Putamen (tissue), 1 donor: ENCODE measurements at regions not wholly inside any gene's neighbourhood (a gene's known extent, or its start where the extent isn't known, plus 50 kb on each side); places are given as distances from the start of the nearest gene placed in this dataset.
"Not testable (repeated sequence)": the region's sequence is repeated elsewhere in the genome, so short reads cannot be mapped to it uniquely, and the experiment has no call there.

Experiments
- DNase-seq: peaks from one replicate; pipeline ENCODE4 v3.0.0-alpha.2; 2016; ENCODE audit warnings: low spot score

DNA sequence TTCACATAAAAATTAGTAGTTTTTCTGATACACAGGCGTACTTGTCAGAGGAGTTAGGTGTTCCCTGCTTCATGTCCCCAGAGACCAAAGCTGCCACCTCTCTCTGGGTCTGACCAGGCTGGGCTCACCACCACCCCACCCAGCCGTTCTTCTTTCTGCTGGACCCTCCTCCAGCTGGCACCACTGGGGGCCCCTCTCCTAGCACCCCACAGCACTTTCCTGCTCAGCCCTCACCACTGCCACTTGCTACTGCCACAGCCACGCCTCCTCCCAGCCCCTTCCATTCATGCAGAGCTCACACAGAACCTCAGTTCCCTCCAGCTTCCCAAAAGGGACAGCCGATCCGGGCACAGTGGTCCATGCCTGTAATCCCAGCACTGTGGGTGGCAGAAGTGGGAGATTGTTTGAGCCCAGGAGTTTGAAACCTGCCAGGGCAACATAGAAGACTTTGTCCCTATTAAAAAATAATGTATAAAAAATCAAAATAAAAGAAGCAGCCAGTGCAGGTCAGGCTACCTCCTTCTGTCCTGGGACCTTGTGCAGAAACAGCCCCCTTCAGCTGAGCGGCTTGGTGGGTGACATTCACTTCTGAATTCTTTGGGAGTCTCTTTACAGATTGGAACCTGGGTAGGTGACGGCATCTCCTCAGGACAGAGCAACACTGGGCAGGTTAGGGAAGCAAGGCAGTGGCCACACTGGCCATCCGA lies 208.3 kb downstream of the TOMM20 start:
- no peak for DNase-seq

DNA sequence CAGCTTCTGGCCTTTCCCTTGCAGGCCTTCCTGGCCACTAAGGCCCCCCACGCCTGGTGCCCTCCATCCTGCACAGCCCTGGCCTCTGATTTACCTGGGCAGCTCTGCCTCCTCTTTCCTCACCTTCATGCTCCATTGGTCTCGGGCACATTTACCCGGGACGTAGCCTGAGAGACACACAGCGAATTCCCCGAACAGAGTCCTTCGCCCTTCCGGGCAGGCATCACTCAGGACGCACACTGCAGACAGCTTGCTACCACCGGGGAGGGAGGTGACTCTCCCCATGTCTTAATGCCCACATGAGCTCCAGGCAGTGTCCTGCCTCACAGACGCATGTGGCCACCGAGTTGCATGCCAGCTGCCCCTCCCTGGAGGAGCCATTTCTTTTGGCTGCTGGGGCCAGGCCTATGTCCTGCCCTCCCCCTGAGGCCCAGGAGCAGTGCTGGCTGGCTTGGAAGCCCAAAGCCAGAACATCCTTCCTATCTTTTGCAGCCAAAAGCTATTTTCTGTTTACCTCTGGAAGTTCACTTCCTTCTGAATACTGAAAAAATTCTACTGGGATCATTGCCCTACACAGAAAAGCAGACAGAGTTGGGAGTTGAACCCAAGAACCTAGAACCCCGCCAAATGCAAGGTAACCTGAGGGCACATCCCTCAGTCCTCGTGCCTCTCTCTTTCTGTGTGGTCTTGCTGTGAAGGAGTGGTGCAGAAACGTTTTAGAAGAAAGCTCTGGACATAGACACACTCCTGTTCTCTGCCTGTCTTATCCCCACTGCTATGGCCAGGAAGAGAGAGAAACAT lies 209.5 kb downstream of the TOMM20 start:
- no peak for DNase-seq

DNA sequence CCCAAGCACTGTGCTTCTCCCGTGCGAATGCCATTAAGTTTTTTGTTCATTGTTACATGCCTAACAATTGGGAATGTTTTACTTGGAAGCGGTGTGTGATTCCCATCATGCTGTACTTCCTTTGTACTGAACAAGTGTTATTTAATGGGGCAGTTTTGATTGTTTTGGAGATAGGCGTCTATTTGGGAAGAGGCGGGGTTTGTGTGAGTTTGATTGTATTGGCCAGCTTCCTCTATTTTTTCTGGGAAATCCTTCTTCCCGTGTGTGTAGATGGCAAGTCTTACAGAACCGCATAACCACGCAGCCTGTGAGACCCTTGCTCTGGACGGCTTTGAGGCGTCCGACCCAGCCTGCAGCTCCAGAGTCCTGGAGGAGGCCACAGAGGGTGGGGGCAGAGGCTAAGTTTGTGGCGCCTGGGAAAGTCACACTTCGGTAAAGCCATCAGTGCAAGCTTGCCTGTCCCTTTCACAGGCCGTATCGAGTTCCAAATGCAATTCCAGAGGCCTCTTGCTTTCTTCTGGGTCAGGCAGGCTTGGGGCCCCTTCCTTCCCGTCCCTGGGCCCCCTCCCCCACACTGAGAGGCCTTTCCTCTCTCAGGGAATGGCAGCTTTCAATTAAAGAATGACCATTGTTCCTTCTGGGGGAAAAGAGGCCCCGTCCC lies 210.3 kb downstream of the TOMM20 start:
- no peak for DNase-seq

DNA sequence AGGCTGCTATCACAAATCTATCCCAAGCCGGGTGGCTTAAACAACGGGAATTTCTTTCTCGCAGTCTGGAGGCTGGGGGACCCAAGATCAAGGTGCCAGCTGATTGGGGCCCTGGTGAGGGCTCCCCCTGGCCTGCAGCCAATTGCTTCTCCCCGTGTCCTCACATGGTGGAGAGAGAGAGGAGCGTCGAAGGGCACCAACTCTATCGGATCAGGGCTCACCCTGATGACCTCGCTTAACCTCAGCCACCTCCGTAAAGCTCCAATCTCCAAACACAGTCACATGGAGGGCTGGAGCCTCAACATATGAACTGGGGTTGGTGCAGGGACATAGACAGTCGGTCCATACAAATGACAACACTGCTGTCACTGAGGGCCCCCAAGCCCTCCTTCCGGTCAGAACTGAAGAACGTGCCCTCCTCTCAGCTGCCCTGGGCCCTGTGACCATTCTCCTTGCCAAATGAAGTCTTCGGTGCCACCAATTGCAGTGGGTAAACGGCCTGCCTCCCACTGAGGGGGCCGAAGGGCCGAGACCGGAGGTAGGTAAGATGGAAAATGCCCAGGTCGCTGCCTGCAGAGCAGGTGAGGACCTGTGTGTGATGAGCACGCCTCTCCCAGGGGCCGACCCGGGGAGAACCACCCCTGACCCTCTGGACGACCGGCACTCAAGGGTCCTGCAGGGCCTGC lies 211.0 kb downstream of the TOMM20 start:
- no peak for DNase-seq

DNA sequence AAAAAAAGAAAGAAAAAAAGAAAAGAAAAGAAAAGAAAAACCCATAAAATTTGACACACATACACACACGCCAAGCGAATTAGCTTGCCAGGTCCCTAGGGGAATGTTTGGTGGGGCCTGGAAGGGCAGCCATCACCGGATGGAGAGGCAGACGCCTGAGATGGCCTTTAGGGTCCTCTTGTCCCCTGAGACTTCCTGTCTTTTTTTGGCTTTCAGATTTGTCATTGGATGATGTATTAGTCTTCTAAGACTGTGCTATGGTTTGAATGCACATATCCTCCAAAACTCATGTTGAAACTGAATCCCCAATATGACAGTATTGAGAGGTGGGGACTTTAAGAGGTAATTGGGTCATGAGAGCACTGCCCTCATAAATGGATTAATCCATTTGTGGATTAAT lies 211.8 kb downstream of the TOMM20 start:
- no peak for DNase-seq

DNA sequence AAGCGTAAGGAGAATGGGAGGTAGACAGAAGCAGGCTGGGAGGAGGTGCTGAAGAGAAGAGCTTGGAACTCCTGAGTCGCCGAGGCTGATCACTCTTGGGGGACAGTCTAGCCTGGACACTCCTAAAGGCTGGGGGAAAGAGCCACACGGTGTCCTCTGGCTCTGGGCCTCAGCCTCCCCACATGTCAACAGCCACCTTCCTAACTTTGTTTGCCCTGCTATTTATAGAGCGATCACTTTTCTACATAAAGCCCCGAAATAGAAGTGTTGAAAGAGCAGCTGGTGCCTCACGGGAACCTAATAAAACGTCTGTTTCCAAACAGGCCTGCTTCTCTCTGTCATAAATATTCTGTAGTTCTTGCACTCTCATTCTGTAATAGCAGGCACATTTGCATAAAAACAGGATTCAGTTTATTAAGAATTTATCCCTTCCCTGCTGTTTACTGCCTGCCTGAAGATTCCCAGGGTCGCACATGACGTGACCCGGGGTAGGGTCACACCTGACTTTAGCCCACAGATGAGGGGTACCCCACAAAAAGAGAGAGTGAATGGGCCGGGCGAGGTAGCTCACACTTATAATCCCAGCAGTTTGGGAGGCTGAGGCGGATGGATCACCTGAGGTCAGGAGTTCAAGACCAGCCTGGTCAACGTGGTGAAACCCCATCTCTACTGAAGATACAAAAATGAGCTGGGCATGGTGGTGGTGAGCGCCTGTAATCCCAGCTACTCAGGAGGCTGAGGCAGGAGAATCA lies 212.5 kb downstream of the TOMM20 start:
- DNase-seq, result no peak

DNA sequence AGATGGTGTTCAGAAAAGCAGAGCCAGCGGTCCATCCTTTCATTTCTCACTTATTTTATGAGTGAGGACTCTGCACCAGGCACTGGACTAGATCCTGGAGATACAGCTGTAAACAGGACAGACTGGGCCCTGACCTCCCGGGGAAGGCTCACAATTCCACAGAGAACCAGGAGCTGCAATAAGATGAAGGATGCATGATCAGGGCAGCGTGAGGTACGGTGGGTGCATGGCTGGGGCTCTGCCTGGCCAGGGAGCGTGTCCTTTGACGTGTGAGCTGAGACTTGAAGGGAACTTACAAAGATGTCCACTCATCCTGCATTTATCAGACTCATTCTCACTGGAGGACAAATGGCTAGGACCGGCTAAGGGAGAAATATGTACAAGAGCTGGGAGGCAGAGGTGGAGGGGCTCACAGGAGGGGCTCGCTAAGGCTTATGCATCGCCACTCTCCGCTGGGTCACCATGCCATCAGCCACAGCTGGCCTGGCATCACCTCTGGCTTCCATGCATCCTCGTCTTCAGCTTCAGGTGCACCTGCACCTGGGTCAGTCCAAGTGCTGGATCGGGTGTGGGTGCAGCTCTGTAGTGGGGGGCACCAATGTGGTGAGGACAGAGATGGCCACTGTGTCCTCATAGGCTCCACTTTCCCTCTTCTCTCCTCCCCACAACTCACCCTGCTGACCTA lies 213.9 kb downstream of the TOMM20 start:
- DNase-seq, result no peak

DNA sequence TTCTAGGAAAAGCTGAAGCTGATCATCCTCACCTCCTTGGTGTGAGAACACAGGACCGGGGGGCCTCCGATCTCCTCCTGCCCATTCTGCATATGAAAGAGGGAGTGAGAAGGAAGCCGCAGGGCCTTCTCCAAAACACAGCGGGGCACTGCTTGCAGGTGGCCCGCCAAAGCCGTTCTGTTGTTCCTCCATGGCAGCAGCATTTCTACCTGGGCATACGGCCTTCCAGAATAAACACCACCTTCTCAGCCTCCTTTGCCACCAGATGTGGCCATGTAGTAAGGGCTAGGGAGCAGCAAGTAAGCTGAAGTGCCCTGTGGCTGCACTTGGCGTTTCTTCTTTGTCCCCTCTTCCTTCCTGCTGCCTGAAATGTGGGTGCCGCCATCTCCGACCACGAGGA lies 214.9 kb downstream of the TOMM20 start:
- no peak for DNase-seq

DNA sequence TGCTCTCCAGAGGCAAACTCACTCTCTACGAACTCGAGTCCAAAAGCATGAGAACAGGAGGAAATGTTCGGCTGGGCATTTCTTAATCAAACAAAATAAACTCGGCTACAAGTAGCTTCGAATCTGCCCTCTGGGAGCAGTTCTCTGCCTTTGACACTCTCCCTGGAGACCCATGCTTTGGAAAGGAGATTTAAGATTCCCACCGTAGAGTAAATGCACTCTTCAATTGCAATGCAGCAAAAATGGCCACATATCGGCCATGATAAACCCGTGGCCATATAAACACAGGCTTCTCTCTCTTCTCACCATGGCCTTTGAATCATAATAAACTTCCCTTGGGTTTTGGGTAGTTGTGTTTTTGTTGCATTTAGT lies 215.4 kb downstream of the TOMM20 start:
- no peak for DNase-seq

DNA sequence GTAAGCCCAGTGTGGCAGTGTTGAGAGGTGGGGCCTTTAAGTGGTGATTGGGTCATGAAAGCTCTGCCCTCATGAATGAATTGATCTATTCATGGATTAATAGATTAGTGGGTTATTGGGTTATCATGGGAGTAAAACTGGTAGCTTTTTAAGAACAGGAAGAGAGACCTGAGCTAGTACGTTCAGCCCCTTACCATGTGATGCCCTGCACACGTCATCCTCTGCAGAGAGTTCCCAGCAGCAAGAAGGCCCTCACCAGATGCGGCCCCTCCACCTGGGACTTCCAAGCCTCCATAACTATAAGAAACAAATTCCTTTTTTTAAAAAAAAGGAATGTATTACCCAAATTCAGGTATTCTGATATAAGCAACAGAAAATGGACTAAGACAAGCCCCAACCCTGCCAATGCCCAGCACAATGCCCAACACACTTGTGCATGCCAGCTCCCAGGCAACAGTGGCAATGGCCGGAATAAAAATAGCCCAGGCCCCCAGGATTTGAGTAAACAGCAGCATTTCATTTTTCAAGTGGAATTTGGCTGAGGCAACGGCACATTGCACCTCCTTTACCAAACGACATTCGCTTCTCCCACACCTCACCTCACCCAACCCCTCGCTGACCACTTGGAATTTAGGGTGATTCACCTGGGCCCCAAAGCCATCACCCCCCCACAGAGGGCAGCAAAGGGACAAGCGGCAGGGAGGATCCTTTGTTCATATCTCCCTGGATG lies 215.9 kb downstream of the TOMM20 start:
- no peak for DNase-seq

DNA sequence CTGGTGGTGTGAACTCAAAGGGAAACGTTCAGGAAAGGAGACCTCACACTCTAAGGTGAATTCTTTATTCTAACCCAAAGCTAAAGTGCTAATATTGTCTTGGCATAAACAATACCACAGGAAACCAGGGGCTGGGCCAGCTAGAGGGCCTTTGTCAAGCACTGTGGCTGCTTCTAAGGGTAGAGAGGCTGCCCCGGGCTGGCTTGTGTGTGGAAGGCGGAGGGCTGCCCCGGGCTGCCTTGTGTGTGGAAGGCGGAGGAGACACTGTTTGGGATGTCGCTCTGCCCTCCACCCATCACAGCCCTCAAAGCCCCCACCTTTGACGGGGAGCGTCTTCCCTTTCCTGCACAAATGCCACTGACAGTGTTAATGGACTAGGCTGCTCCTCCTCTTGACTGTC lies 216.8 kb downstream of the TOMM20 start:
- DNase-seq, result no peak

DNA sequence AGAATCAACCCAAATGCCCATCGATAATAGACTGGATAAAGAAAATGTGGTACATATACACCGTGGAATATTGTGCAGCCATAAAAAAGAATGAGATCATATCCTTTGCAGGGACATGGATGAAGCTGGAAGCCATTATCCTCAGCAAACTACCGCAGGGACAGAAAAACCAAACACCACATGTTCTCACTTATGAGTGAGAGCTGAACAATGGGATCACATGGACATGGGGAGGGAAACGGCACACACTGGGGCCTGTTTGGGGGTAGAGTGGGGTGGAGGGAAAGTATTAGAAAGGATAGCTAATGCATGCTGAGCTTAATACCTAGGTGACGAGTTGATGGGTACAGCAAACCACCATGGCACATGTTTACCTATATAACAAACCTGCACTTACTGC lies 217.5 kb downstream of the TOMM20 start:
- not testable (repeated sequence) for DNase-seq

DNA sequence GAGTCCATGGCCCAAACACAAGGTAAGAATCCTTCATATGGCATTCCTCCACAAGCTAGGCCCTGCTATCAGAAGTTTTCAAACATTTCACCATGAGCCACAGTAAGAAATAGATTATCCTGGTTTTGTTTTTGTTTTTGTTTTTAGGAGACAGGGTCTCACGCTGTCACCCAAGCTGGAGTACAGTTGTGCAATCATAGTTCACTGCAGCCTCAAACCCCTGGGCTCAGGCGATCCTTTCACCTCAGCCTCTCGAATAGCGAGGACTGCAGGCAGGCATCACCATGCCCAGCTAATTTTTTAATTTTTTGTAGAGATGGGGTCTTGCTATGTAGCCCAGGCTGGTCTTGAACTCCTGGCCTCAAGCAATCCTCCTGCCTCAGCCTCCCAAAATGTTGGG lies 218.8 kb downstream of the TOMM20 start:
- DNase-seq, result no peak

DNA sequence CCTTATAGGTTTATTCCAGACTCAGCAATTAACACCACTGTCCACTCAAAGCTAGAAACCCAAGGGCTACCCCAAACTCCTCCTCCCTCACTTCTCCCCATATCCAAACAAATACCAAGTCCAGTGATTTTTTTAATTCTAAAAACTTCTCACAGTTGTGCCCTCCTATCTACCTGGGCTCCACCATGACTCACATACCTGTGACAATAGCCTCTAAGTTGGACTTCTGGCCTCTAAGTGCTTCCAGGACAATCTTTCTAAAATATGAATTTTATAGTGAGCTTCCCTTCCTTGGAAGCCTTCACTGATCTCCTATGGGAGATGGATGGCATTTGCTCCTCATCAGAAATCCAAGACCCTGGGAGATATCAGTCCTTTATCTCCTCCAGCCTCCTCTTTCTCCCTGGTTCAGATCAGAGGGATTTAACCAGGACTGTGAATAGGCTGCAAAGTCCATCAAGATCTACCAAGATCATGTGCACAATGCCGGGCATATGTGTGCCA lies 219.3 kb downstream of the TOMM20 start:
- DNase-seq, result no peak

DNA sequence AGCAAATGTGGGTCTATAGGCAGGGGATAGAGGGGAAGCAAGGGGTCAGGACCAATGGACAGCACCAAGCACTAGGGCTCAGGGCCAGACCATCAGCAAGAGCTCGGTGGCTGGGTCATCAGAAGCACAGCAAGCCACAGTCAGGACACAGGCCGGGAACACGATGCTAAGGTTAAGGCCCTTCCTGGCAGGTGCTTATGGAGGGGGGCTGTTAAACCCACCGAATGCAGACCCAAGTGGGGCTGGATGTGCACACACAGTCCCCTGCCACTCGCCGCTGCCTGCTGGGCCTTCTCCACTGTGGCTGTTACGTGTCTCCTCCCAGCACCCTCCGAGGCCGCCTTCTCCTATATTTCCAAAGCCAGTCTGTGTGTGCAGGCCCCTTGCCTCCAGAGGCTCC lies 220.1 kb downstream of the TOMM20 start:
- no peak for DNase-seq

DNA sequence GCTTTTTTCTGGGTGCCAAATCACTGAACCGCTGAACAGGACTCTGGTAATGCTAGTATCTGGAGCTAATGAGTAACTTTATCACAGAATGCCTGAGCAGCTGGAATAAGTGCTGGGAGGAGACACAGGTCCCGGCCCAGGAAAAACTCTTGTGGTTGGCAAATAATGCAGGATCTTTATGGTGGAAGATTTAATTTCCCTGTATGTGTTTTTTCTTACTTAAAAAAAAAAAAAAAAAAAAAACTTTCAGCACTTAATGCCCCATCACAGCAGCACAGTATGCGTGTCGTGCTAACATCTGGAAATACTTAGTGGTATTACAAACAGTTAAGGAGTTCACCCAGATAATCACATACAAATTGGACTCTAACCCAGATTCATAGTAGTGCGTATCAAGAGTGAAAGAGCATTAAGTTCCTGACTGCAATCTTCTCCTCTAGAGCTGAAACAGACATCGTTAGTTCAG lies 220.7 kb downstream of the TOMM20 start:
- DNase-seq, result no peak

DNA sequence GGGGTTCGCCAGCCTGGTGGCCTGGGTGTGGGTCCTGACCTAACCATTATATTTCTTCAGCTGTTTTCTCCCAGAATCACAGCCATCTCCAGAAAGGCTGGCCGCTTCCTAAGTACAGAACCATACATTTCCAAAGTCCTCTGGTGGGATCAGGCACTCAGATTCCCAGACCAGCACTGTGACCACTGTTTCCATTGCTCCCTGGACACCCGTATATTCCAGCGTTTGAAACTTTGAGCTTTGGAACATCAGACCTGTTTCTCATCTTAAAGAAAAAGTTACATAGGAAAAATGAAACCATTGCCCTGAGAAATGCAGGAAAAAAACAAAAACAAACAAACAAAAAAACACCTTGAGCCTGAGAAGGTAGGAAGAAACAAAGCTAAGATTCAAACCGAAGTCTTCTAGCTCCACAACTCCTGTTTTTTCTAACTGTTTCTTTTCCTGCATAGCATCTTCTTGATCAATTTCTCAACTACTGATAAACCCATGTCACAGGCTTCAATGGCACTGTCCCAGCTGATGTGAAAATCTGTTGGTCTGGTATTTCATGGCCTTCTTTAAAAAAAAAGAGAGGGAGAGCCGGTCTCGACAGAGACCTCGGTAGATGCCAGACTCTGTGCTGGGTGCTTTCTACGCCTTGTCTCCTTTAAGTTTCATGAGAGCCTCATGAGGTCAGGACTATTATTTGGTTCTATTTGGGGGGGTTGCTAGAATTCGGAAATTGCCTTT lies 221.3 kb downstream of the TOMM20 start:
- DNase-seq, result no peak

DNA sequence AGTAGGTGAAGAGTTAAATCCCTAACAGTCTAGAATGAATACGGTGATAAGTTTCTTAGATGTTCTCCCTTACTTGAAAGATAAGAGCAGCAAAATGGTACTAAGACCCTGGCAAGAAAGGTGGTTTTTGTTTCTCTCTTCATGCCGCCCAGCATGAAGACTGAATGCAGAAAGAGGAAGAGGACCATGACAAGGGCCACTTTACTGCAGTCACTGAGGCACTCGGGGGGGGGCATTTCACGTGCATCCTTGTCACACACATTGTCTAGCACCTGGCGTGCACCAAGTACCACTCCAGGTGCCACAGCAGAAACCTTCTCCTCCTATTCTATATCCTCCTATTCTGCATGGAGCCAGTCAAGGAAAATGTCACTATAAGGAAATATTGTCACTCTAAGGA lies 222.0 kb downstream of the TOMM20 start:
- DNase-seq, result no peak

DNA sequence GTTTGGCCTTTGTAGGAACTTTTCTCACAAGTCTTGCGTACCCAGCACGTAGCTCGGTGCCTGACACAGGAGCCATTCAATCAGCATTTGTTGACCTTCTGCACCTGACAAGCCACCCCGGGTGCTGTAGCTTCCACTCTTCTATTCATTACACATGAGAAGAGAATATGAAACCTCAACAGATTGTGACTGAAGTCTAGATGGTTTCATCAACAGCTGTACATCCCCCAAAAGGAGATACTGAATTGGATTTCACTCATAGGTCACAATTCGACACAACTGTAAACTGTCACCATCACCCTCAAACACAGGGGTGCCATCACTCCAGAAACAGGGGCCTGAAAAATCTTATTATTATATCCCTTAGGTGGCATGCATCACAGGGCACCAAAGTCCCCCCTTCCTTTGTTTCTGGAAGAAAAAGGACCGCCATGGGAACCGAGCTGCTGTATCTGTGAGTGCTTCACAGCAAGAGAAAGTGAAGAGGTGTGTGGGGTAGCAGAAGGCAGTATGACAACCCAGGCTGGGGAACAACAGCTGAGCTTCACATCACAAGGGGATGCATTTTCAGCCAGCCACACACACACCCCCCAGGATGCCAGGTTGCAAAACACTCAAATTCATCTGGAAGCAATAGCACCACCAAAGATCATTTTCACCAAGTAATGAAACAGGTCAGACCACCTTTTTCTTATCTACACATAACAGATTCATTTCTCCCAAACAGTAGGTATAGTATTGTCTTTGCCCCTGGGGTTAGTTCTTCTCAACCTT lies 225.7 kb downstream of the TOMM20 start:
- DNase-seq, result no peak
